Ishikawa (cell line): ENCODE measurements at regions not wholly inside any gene's neighbourhood (a gene's known extent, or its start where the extent isn't known, plus 50 kb on each side); places are given as distances from the start of the nearest gene placed in this dataset.

Source experiments
- CREB1 ChIP-seq: IDR thresholded peaks from 2 replicates; pipeline ENCODE4 v1.6.1; 2012; ENCODE audit warnings: low read depth
- EGR1 ChIP-seq: IDR thresholded peaks from 2 replicates; pipeline ENCODE4 v1.6.1; 2012
- EP300 ChIP-seq: IDR thresholded peaks from 2 replicates; pipeline ENCODE4 v1.6.1; 2012; ENCODE audit warnings: borderline replicate concordance
- FOXM1 ChIP-seq: IDR thresholded peaks from 2 replicates; pipeline ENCODE4 v1.6.1; 2012; ENCODE audit warnings: low read depth, borderline replicate concordance
- MAX ChIP-seq: IDR thresholded peaks from 2 replicates; pipeline ENCODE4 v1.6.1; 2012
- RAD21 ChIP-seq: IDR thresholded peaks from 2 replicates; pipeline ENCODE4 v1.6.1; 2012; ENCODE audit warnings: low read depth
- REST ChIP-seq: IDR thresholded peaks from 2 replicates; pipeline ENCODE4 v1.6.1; 2012; ENCODE audit warnings: low read depth, mild to moderate bottlenecking
- TCF12 ChIP-seq: IDR thresholded peaks from 2 replicates; pipeline ENCODE4 v1.6.1; 2012; ENCODE audit warnings: low read depth
- YY1 ChIP-seq: IDR thresholded peaks from 2 replicates; pipeline ENCODE4 v1.6.1; 2012; ENCODE audit warnings: low read depth

- no peak for TF ChIP-seq MAX
- TF ChIP-seq FOXM1, result no peak
- no peak for TF ChIP-seq RAD21
- TF ChIP-seq EP300, result no peak
- TF ChIP-seq CREB1, result no peak
- no peak for TF ChIP-seq TCF12
- TF ChIP-seq EGR1, result no peak
- TF ChIP-seq REST, result no peak
- TF ChIP-seq YY1, result no peak
Measured at GRCh38 chr19:30873003-30873402, 476.2 kb downstream of the TSHZ3 start.
